Mucosa of rectum (tissue), 2 donors: ENCODE measurements at regions not wholly inside any gene's neighbourhood (a gene's known extent, or its start where the extent isn't known, plus 50 kb on each side); places are given as distances from the start of the nearest gene placed in this dataset.

Experiments used
- H3K27ac ChIP-seq, 2 donors: one replicate each; pipeline ENCODE4 v1.7.0; 2013; ENCODE audit warnings: inconsistent platforms in 2 of 2, low read depth in 2 of 2, low read length in 2 of 2
- H3K27me3 ChIP-seq, 2 donors: one replicate each; pipeline ENCODE4 v1.7.0; 2013; ENCODE audit warnings: low read length in 2 of 2; ENCODE audit not compliant: control insufficient read depth in 2 of 2, insufficient read depth in 2 of 2
- H3K36me3 ChIP-seq, 2 donors: one replicate each; pipeline ENCODE4 v1.7.0; 2013; ENCODE audit warnings: low read length in 2 of 2; ENCODE audit not compliant: control insufficient read depth in 2 of 2, insufficient read depth in 2 of 2
- H3K4me1 ChIP-seq, 2 donors: one replicate each; pipeline ENCODE4 v1.7.0; 2013; ENCODE audit warnings: low read length in 2 of 2, mild to moderate bottlenecking in 1 of 2; ENCODE audit not compliant: control insufficient read depth in 2 of 2, insufficient read depth in 2 of 2
- H3K4me3 ChIP-seq, 2 donors: one replicate each; pipeline ENCODE4 v1.7.0; 2013; ENCODE audit warnings: low read length in 2 of 2
- H3K9ac ChIP-seq, 2 donors: one replicate each; pipeline ENCODE4 v1.7.0; 2013; ENCODE audit warnings: low read length in 2 of 2, low read depth in 1 of 2, mild to moderate bottlenecking in 1 of 2
- H3K9me3 ChIP-seq, 2 donors: one replicate each; pipeline ENCODE4 v1.7.0; 2013; ENCODE audit warnings: low read length in 2 of 2; ENCODE audit not compliant: control insufficient read depth in 2 of 2
- donor health status: healthy.
- donor health status: Normal muscosa, but diverticular disease.

DNA sequence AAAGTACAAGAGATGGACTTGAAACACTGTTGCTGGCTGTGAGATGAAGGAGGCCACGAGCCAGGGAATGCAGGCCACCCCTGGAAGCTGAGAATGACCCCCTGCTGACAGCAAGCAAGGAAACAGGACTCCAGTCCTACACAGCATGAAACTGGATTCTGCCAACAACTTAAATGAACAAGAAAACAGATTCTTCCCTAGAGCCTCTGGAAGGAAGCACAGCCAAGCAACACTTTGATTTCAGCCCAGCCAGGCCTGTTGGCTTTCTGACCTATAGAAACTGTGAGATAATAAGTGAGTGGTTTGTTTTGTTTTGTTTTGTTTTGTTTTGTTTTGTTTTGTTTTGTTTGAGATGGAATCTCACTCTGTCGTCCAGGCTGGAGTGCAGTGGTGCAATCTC, 105.3 kb upstream of the CACNA1A start:
- peaks cover 0 to 5% of the 10 kb centered on the region in 2 donors for H3K4me1 ChIP-seq
- no peak overlapping the region for H3K4me3 ChIP-seq
- H3K9me3 ChIP-seq: no peaks in the 10 kb centered on the region
- H3K27ac ChIP-seq: no peak overlapping the region
- H3K9ac ChIP-seq: no peak overlapping the region
- no peaks in the 10 kb centered on the region for H3K36me3 ChIP-seq
- H3K27me3 ChIP-seq: peaks cover 0 to 3% of the 10 kb centered on the region in 2 donors

DNA sequence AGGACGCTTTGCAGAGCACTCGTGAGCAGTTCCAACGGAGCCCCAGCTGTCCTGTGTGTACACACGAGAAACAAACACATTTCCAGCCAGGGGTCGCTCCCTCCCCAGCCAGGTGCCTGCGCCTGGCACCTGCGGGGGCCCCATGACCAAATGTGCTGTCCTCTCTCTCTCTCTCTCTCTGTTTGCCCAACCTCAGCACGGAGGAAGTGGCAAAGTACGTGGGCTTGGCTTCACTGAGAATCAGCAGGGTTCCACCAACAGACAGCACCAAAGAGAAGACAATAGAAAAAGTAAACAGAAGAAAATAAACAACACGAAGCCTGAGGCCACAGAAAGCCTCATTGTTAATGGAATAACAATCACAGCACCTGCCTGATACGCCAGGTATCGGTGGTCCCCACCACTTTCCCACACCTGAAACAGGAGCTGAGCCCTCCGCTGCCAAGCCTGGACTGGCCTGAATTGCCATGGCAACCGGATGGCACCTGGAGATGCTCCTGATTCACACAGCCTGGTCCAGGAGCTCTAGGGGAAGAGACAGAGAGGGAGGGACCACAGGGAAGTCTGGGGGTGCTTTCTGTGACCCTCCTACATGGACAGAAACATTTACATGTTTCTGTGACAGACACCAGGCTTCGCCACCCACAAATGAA, 103.9 kb upstream of the CACNA1A start:
- peaks cover 0 to 3% of the 10 kb centered on the region in 2 donors for H3K27me3 ChIP-seq
- no peak overlapping the region for H3K9ac ChIP-seq
- no peak overlapping the region for H3K4me3 ChIP-seq
- H3K36me3 ChIP-seq: no peaks in the 10 kb centered on the region
- H3K27ac ChIP-seq: no peak overlapping the region
- H3K4me1 ChIP-seq: peaks cover 0 to 5% of the 10 kb centered on the region in 2 donors
- no peaks in the 10 kb centered on the region for H3K9me3 ChIP-seq

DNA sequence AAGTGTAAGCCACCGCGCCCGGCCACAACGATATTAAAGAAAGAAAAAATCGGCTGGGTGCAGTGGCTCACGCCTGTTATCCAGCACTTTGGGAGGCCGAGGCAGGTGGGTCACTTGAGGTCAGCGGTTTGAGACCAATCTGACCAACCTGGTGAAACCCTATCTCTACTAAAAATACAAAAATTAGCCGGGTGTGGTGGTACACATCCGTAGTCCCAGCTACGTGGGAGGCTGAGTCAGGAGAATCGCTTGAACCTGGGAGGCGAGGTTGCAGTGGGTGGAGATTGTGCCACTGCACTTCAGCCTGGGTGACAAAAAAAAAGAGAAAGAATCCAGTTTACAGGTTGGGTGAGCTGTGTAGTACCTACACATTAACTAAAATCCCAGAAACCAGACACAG, 99.9 kb upstream of the CACNA1A start:
- Histone ChIP-seq H3K9ac (no peak overlapping the region), H3K4me1 (peaks cover 0 to 5% of the 10 kb centered on the region in 2 donors), H3K4me3 (no peak overlapping the region), H3K36me3 (no peaks in the 10 kb centered on the region), H3K9me3 (no peaks in the 10 kb centered on the region), H3K27ac (no peak overlapping the region), H3K27me3 (peaks cover 0 to 3% of the 10 kb centered on the region in 2 donors)

DNA sequence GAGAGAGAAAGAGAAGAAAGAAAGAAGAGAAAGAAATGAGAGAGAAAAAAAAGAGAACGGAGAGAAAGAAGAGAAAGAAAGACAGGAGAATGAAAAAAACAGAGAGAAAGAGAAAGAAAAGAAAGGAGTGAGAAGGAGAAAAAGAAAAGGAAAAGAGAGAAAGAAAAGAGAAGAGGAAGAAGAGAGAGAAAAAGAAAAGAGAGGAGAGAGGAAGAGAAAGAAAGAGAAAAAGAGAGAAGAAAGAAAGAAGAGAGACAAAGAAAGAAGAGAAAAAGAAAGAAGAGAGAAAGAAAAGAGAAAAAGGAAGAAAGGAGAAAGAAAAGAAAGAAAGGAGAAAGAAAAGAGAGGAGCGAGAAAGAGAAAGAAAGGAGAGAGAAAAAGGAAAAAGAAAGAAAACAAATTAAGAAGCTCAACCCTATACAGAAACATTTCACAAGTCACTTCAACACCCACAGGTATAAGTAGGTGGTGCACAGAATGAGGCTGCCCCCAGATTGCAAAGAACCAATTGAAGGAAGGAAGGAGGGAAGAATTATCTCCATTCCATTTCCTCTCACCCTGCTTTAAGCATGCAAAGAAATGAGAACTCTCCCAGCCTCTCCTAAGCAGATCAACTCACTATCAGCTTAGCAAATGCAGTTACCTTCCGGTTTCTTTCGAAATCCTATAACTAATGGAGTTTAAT, 98.8 kb upstream of the CACNA1A start:
- peaks cover 0 to 3% of the 10 kb centered on the region in 2 donors for H3K27me3 ChIP-seq

GRCh38 chr19:13600802-13601201, 94.5 kb upstream of the CACNA1A start:
- no peak overlapping the region for H3K9ac ChIP-seq
- no peak overlapping the region for H3K4me3 ChIP-seq
- no peak overlapping the region for H3K27ac ChIP-seq
- no peaks in the 10 kb centered on the region for H3K9me3 ChIP-seq
- H3K27me3 ChIP-seq: no peaks in the 10 kb centered on the region
- no peaks in the 10 kb centered on the region for H3K36me3 ChIP-seq
- H3K4me1 ChIP-seq: no peaks in the 10 kb centered on the region

More for the DNA sequence above, 98.8 kb upstream of the CACNA1A start:
- Histone ChIP-seq H3K4me1 (peaks cover 0 to 5% of the 10 kb centered on the region in 2 donors), H3K4me3 (no peak overlapping the region), H3K27ac (no peak overlapping the region), H3K9ac (no peak overlapping the region), H3K36me3 (no peaks in the 10 kb centered on the region), H3K9me3 (no peaks in the 10 kb centered on the region)

- no peaks in the 10 kb centered on the region for H3K36me3 ChIP-seq
- no peaks in the 10 kb centered on the region for H3K4me1 ChIP-seq
- H3K9ac ChIP-seq: no peak overlapping the region
- H3K9me3 ChIP-seq: no peaks in the 10 kb centered on the region
- no peaks in the 10 kb centered on the region for H3K27me3 ChIP-seq
- H3K4me3 ChIP-seq: no peak overlapping the region
- no peak overlapping the region for H3K27ac ChIP-seq
Observed at GRCh38 chr19:13600091-13600490, 93.8 kb upstream of the CACNA1A start.

- H3K4me1 ChIP-seq: no peaks in the 10 kb centered on the region
Observed at GRCh38 chr19:13599681-13600080, 93.4 kb upstream of the CACNA1A start.

GRCh38 chr19:13598098-13598497, 91.8 kb upstream of the CACNA1A start:
- Histone ChIP-seq H3K9ac (no peak overlapping the region), H3K4me3 (no peak overlapping the region), H3K36me3 (no peaks in the 10 kb centered on the region), H3K27me3 (no peaks in the 10 kb centered on the region), H3K27ac (no peak overlapping the region), H3K9me3 (no peaks in the 10 kb centered on the region), H3K4me1 (no peaks in the 10 kb centered on the region)

More at GRCh38 chr19:13599681-13600080, 93.4 kb upstream of the CACNA1A start:
- Histone ChIP-seq H3K27me3 (no peaks in the 10 kb centered on the region), H3K9me3 (no peaks in the 10 kb centered on the region), H3K27ac (no peak overlapping the region), H3K9ac (no peak overlapping the region), H3K36me3 (no peaks in the 10 kb centered on the region), H3K4me3 (no peak overlapping the region)

- H3K4me3 ChIP-seq: no peak overlapping the region
- H3K27ac ChIP-seq: no peak overlapping the region
Observed at GRCh38 chr19:13597640-13598039, 91.4 kb upstream of the CACNA1A start.

DNA sequence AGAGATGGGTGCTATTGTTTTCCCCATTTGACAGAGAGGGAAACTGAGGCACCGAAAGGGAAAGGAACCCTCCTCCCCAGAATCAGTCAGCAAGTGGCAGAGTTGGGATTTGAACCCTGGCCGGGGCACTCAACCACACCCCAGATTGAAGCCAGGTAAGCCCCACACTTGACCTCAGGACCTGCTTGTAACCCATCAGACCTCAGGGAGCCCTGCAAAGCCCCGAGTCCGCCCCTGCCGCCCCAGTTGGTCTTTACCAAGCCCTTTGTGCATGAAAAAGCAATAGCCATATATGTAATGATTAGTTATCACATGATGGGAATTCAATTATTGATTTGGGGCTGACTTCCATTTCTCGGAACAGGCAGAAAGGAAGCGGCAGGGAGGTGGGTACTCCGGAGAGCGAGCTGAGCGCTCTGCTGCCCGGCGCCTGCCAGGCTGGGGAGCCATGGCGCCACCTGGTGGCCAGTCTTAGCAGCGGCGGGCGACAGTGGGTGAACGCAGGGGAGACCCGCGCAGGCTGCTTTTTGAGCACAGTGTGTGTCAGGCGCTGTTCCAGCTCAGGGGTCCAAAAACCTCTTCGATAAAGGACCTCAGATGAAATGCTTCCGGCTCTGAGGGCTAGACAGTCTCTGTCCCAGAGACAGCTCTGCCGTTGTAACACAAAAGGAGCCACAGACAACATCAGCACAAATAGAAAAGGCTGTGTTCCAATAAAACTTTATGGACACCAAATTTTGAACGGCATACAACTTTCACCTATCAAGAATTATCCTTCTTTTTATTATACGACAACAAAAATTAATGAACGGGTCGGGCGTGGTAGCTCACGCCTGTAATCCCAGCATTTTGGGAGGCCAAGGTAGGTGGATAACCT, 82.9 kb upstream of the CACNA1A start:
- Histone ChIP-seq H3K9ac (no peak overlapping the region), H3K4me1 (no peaks in the 10 kb centered on the region), H3K4me3 (no peak overlapping the region), H3K36me3 (no peaks in the 10 kb centered on the region), H3K27ac (no peak overlapping the region), H3K9me3 (no peaks in the 10 kb centered on the region), H3K27me3 (no peaks in the 10 kb centered on the region)

More at GRCh38 chr19:13597640-13598039, 91.4 kb upstream of the CACNA1A start:
- no peaks in the 10 kb centered on the region for H3K9me3 ChIP-seq
- no peak overlapping the region for H3K9ac ChIP-seq
- no peaks in the 10 kb centered on the region for H3K4me1 ChIP-seq
- no peaks in the 10 kb centered on the region for H3K27me3 ChIP-seq
- no peaks in the 10 kb centered on the region for H3K36me3 ChIP-seq
